ENCODE measurements at regions not wholly inside any gene's neighbourhood (a gene's known extent, or its start where the extent isn't known, plus 50 kb on each side); places are given as distances from the start of the nearest gene placed in this dataset.
"Not testable (repeated sequence)": the region's sequence is repeated elsewhere in the genome, so short reads cannot be mapped to it uniquely, and the experiment has no call there.

DNA sequence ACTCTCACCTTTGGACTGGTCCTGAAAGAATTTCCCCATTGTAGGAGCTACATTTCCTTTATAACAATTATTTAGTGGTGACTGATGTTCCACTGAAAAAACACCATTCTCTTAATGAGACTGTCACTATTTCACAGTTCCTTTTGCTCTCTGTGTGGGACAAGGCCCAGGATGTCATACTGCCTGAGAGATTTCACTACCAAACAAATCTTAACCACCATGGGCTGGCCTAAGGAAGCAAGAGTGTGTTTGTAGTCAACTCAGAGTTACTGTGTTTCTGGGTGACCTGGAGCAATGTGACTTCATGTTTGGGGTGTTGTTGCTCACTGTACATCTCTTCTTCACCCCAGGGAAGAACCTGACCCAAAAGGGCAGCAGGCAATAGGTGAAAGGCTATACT is 50.1 kb upstream of the ZNF608 start:
- no peak for DNase-seq

DNA sequence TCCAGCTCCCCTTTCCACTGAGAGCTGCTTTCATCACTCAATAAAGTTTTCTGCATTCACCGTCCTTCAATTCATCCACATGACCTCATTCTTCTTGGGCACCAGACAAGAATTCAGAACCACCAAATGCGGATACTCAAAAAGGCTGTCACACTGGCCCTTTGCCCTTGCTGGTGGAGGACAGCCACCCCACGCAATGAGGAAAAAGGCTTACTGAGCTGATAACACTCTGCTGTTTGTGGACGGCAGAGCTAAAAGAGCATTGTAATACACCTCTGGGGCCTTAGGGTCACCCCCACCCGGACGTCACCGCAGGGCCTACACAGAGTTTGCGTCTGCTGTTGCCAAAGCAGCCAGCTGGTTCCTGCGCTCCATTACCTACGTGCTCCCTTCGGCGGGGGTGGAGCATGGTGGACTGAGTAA is 51.2 kb upstream of the ZNF608 start:
- no peak for DNase-seq

DNA sequence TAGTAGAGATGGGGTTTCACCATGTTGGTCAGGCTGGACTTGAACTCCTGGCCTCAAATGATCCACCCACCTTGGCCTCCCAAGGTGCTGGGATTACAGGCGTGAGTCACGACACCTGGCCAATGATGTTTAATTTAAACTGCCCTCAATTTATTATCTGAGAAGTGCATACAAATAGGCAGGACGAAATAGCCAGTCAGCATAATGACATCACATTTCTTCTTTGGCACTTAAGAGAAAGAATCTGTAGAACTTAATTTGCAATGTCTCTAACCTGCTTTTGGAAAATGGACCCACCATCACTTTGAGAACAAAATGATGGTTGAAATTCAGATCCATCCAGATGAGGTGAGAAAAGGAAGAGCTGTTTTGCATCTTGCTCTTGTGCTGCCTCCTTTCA is 52.5 kb upstream of the ZNF608 start:
- DNase-seq = no peak

DNA sequence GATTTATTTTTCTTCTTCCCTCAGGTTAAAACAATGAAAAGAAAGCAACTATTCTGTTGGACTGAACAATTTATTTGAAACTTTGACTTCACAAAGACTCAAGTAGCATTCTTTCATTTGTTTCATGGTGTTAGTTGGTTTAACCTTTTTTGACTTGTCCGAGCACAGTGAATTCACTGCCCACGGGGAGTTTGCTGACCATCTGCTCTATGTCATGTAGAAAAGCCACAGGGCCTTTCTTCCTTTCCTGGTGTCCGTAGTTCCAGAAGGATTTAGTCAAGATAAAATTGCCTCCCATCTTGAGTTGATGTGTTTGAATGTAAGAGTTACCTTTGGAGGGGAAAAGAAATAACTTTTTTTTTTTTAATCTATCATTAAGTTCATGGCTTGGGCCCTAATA is 55.1 kb upstream of the ZNF608 start:
- no peak for DNase-seq

DNA sequence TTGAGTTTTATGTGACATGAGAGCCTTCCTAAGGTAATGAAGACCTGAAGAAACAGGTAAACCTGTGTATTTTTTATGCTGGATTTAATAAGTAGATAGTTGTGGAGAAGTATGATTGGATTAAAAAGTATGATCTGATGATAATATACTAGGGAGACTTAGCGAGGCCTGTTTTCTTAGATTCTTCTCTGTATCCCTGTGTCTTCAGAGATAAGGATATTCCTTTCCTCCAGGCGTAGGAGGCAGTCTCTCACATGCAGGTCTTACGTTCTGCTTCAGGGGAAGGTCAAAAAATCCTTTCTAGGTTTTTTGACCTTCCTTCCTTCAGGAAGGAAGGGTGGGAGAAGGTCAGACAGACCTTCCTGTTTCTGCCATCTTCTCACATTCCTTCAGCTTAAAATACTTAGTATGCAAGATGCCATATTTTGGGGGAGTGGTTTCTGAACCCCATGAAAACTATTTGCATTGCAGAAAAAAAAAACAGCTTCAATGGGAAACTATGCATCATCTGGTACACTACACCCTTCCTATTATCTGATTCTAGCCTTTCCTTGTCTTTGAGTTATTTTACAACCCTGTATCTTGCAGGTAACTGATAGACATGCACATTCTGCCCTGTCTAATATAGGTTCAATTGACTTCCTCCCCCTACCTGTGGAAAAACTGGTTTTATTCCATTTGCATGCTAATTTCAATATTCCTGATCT is 57.3 kb upstream of the ZNF608 start:
- DNase-seq = no peak

DNA sequence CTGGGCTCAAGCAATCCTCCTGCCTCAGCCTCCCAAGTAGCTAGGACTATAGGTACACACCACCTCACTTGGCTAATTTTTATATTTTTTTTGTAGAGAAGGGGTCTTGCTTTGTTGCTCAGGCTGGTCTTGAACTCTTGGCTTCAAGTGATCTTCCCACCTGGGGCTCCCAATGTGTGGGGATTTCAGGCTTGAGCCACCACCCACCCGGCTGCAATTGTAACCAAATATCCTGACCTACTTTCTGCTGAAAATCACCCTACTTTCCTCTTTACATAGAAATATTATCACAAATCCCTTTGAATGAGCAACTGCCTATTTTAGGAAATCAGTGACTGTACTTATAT is 59.6 kb upstream of the ZNF608 start:
- no peak for DNase-seq

DNA sequence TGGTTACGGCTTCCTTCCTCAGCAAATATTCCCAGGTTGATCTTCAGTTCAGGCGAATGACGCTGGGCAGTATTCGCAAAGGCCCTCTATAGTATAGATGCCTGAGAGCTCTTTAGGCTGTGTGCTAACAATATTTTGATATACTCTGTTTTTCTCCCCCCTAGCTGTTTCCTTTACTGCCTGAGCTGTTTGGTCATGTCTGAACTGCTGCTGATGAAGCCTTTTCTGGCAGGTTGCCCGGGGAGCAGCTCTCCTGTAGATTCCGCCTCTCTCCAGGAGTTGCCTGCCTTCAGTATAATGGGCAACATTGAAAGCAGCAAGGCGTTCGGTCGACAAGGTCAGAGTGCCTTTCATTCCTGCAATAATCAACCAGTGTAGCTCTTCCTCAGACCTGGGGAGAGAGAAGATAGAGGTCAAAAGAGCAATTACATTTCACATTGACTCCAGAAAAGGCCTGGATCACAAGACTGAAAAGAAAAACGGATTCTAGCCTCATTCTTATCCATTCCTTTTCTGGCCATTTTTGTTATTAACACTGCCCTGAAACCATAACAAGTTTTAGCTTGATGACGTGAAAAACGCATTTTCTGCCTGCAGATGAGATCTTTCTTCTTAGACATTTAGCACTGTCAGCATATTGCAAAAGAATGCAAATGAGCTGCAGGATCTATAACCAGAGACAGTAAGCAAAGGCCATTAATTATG is 60.1 kb upstream of the ZNF608 start:
- peak; percentile 89 for DNase-seq

DNA sequence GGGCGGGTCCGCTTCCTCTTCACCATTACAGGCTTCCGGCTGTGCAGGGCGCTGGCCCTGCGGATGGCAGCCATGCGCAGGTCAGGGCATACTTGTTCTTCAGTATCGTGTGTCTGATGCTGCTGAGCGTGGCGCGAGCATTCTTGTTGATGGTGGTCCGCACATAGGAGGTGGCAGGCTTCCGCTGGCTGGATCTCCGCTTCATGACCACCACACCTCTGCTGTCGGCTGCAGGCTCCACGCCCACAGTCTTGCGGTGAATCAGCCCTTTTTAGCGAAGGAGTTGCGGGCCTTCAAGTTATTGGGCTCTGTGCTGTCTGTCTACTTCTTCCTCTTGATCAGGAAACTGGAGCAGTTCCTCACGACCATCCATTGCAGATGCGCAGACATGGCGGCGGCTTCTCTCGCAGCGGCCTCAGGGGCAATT is 62.4 kb upstream of the ZNF608 start:
- no peak for DNase-seq

DNA sequence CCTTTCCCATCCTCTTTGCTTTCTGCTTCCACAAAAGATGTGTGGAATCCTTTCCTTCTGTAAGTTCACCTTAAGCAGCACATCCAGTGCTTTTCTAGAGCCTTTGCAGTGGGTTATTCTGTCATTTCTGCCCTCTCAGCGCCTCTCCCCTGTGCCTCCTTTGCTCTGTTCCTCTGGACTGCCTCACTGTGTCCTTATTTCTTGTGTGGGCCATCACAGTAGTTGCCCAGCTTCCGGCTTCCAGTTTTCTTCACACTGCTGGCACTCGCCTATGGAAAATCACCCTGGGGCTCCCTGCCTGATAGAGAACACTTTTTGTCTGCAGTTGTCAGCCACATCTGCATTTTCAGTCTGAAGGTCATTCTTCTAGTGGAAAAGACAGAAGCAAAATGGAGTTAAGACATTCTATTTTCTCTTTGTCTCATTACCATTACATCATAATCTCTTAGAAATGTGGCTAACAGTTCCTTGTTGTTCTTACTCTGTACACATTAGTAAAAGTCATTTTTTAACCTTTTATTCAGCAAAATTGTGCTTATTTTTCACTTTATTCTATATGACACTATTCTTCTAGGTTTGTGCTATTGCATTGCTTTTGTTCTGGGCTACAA is 64.1 kb upstream of the ZNF608 start:
- DNase-seq = no peak

DNA sequence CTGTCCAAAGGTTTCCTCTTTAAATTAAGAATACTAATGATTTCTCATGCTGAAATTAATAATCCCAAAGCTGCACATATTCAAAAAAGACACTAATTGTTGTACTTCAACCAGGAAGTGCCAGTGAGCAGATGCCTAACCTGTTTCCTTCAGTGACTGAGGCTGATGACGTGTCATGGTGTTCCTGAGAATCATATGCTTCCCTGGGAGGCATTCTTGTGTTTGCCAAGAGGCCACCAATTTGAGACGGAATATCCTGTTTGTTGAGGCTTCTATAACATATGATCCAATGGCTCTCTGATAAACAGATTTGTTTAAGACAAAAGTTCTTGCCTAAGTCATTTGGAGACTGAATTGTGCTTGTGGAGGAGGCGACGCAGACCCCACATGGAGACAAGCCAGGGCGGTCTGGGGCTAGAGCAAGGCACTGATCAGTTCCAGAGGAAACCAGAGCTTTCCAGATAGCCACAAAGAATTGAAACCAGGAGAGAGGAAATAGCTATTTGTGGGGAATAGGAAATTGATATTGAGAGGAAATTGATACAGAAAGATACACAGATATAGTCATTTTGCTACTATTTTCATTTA is 66.4 kb upstream of the ZNF608 start:
- no peak for DNase-seq

DNA sequence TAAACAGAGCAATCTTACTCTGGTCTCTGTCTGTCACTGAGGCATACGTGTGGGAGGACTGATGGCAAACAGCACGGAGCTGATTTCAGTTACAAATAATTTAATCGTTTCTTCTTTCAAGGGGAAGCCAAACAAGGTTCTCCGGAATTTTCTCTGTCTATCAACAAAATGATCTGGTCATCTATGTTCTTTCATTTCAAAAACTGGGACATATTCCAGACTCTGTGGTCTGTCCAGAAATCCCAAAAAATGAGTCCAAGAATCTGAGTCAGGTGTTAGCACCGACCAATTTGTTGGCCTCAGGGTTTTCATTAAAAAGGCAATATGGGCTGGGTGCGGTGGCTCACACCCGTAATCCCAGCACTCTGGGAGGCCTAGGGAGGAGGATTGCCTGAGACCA is 69.9 kb upstream of the ZNF608 start:
- DNase-seq = peak; percentile 30

DNA sequence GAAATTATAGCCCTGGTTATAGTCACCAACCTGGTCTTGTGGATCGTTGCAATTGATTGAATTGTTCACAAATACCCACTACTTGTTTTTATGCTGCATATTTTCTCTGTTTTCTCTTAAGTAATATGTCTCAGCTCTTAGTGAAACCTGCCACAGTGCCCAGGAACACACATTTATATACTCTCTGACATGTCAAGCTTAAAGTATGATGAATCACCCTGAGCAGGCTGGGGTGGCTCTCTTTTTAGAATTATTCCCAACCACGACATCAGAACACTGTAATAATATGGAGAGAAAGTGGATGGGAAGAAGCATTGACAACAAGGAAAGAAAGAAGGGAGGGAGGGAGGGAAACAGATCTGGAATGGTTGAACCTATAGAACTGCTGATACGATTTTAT is 72.8 kb upstream of the ZNF608 start:
- peak; percentile 9 for DNase-seq

DNA sequence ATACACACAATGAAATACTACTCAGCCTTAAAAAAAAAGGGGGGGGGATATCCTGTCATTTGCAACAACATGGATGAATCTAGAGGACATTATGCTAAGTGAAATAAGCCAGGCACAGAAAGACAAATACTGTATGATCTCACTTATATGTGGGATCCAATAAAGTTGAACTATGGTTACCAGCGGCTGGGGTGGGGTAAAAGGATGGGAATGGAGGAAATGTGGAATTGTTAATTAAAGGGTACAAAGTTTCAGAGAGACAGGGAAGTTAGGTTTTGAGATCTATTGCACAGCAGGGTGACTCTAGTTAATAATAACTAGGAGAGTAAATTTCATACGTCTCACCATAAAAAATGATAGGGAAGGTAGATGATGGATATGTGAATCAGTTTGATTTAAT is 76.2 kb upstream of the ZNF608 start:
- DNase-seq = no peak

DNA sequence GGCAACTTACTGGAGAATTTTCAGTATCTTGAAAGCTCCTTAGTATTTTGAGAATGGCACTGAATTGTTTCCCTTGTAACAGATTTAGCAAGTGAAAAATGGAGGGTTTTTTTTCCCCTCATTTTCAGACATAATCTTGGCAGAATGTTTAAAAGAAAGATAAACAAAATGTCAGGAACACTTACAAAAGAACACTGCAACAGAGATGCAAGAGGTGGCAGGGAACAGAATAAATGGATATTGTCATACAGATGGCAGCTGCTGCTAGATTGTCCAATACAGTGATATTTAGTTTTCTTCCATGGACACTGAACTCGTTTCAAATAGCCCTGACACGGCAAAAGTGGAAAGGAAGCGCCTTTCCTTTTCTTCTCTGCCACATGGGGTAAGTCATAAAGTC is 76.9 kb upstream of the ZNF608 start:
- no peak for DNase-seq

DNA sequence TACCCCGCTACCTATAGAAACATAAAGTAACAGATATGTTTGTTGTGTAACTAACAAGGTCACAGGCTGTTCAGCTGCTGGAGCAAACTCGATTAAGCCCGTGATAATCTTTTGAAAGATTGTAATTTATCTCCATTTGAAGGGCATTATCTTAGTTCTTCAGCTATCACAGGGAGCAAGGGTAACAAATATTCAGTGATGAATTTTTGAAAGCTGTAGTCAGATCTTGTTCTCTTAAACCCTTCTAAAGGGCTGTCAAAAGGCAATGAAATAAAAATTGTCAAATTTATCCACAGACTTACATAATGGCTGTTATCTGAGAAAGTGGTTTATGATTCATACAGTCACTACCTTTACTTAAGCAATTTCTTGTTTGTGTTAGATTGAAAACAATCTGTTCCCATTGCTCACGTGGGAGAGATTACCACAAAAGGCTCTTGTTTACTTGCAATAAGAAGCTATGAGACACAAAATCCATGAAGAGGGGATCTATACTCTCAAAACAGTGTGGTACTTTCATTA is 78.3 kb upstream of the ZNF608 start:
- peak; percentile 44 for DNase-seq

DNA sequence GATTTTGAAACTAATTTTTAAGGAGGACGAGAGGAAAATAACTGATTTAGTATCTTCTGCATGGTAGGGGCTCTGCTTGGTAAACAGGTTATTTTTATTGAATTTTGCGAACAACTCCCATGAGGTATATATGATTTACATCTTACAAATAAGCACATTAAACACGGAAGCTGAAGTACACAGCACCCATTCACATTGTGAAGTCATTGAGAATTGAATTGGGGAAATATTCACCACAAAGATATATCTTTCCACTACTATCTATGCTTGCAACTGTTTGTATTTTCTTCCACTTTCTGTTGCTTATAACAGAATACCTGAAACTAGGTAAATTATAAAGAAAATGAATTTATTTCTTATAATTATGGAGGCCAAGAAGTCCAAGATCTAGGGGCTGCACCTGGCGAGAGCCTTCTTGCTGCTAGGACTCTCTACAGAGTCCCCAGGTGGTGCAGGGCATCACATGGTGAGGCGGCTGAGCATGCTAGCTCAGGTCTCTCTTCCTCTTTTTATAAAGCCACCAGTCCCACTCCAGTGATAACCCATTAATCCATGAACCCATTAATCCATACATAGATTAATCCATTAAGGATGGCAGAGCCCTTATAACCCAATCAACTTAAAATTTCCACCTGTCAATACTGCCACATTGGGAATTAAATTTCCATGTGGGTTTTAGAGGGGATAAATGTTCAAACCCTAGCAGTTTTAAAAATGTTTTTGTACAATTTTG is 79.0 kb upstream of the ZNF608 start:
- DNase-seq = no peak

DNA sequence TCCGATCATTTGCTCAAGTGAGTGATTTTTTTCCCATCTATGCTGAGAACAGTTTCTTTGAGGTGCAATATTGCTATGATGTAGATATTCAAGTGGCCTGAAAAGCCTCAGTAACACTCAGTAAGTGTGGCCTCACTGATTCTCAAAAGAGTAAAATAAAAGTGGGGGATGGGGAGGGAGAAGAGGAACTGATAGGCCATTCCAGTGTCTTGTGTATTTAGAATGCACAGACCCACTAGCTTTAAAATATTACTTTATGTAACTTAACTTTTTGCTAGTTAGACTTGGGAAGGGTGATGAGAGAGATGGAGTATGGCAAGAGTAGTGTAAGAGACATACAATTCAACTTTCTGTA is 79.5 kb upstream of the ZNF608 start:
- DNase-seq = no peak

DNA sequence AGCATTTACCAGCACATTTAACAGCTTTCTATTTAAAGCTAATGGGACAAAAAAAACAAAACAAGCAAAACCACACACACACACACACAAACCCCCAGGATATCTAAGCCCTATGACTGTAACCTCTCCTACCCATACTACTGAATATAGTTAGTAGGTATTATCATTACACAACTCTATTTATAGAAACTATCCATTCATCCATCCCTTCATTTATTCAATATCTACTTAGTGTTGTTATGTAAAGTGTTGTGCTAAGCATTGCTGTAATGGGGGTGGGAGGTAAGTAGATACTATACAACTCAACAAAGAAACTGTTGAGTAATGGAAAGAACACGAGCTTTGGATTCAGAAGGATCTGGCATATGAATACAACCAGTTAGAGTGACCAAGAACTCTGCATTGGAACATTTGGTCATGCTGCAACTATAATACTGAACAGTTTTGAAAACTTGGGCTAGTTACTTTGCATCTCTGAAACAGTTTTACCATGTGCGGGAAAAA is 82.3 kb upstream of the ZNF608 start:
- DNase-seq = no peak

DNA sequence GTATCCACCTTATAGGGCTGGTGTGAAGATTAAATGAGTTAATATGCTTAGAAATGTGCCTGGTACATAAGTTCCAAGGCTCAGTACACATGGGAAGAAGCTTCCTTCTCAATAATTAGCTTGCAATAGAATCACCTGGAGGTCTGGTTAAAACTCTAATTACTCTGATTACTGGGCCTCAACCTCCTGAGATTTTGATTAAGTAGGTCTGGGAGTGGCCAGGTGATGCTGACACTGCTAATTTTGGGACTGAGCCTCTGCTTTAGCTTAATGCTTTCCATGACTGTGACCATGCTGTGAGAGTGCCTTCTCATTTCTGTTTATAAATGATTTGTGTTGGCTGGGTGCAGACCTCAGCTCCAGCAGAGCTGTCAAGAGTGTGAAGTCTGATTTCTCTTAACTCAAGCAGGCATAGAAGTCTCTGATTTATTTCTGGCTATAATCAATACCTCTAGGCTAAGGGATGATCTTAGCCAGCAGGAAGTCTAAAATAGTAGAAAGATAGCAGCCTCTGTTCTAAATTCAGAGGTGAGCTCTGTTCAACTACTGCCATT is 85.3 kb upstream of the ZNF608 start:
- DNase-seq = no peak

DNA sequence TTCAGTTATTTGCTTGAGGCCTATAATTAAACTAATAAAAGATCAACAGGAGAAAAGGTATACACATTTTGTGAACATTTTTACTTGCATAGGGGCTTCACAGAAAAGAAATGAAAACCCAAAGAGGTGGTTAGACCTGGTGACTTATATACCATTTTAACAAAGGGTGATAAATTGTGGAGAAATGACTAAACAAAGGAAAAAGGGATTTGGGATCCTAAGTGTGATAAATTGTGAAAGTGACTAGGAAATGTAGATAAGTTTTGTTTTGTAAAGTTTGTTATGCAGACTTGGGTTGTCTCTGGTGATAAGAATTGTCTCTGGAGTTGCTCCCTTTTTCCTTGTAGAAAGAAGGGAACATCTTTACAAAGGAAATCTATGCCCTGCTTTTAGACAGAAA is 86.1 kb upstream of the ZNF608 start:
- DNase-seq = no peak

DNA sequence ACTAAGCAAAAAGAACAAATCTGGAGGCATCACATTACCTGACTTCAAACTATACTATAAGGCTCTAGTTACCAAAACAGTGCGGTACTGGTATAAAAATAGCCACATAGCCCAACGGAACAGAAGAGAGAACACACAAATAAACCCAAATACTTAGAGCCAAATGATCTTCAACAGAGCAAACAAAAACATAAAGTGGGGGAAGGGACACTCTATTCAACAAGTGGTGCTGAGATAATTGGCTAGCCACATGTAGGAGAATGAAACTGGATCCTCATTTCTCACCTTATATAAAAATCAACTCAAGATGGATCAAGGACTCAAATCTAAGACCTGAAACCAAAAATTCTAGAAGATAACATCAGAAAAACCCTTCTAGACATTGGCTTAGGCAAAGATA is 89.9 kb upstream of the ZNF608 start:
- not testable (repeated sequence) for DNase-seq

DNA sequence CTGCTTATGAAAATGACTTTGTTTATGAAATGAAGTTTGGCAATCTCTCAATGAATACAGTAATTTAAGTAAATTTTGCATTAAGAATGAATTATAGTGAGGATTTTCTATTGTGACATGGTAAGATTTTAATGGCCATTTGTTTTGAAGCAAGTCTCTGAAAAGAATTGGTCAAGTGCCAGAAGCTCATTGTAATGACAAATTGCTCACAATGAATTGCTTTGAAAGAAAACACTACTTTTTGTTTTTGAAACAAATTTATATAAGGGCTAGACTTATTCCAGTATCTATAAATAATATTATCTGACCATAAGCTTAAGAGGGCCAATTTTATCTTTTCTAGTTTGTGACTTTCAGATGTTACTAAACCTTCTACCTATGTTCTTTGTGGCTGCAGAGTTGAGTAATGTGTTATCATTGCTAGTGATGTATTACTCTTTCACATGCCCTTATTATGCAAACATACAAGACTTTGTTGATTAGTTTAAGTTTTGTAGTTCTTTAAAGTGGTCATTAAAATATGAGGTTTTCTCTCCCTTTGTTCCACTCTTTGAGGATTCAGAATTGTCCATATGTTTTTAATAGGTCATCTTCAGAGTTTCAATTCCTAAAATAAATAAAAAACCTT is 93.0 kb upstream of the ZNF608 start:
- DNase-seq = peak; percentile 21

Data from fibroblast of upper back skin (primary cell).